T47D (cell line): ENCODE measurements at regions not wholly inside any gene's neighbourhood (a gene's known extent, or its start where the extent isn't known, plus 50 kb on each side); places are given as distances from the start of the nearest gene placed in this dataset.
"Not testable (repeated sequence)": the region's sequence is repeated elsewhere in the genome, so short reads cannot be mapped to it uniquely, and the experiment has no call there.

ENCODE experiments used
- DNase-seq, 2 experiments: peaks; one replicate each; pipeline versions ENCODE4 v3.0.0 to v3.0.0-alpha.2; 2011 to 2012; ENCODE audit warnings: low read depth in 1 of 2, low spot score in 1 of 2
- JUND ChIP-seq: IDR thresholded peaks from 2 replicates; pipeline ENCODE4 v1.6.1; 2012; ENCODE audit warnings: low read depth
- in situ Hi-C: cut with HindIII; loops from 2 replicates; pipeline ENCODE4 v1.10.0; 2016; ENCODE audit warnings: low sequenced_read_pairs, low pct_unique_long_range_greater_than_20kb

DNA sequence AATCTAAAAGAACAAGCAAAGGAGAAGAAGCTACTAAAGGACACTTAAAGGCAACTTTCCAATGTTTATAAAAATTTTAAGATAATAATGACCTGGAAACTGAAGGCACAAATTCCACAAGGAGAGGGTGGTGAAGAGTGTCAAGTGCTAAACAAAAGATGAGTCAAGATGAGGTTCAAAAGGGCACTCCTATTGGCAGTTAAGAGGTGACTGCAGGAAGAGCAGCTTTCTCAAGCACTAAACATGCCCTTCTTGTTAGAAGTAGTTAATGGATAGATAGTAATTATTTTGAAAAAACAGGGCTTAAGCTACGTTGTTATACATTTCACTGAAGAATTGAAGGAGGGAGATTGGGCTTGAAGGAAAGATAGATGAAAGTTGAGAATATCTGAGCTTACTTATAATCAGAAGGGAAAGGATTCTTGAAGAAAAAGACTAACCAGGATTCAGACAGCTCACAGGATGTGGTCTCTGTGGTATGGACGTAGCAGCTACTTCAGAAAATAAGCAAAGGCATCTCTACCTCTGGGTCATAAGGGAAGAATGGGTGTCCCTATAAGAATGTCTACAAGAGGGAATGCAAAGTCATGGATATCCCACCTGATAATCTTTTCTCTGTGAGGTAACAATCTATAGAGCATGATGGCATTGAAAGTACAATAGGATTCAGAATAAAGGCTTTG, 454.7 kb upstream of the SLC39A10 start:
- TF ChIP-seq JUND: no peak
- in situ Hi-C loops: no loop called here
- no peak for DNase-seq

DNA sequence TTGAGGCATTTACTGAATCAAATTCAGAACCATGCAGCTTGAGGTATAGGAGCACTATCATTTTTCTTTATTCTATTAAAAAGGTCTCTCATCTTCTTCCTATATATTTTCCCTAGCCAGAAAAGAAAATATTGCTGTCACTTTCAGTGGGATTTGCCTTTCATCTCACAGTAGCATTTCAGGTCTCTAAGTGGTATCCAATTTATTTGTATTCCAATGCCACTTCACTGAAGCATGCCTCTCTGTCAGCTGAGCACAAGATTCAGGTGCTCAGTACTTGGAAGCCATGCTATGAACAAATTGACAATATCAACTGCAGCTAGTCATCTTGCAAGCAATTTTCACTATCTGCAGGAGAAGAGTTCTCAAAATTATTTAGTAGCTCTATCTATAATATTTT, 457.2 kb upstream of the SLC39A10 start:
- TF ChIP-seq JUND: no peak
- DNase-seq: no peak
- in situ Hi-C loops: no loop called here

DNA sequence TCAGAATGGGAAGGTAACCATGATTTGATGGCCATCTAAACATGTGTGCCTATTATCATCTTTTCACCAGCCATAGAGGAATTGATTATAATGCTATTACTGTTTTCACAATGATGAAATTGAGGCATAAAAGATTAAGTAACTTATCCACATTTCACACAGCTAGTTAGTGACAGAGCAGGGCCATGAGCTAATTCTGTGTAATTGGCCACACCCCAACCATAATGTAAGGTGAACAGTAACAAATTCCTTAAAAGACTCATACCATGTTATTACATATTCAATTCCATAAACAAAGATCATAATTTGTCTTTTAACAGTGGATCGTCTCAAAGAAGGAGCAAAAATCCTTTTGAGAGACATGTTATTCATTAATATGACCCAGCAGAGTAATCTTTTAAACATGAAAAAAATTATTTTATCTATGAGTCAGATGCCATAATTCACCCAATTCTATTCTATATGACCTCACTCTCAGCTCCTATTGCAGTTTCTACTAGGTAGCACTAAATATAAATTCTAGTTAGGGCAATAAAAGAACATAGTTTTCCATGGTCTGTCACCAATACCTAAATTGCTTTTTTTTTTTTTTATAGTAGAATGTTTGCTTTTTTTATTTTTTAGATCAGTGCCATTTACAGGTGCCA, 475.8 kb upstream of the SLC39A10 start:
- TF ChIP-seq JUND: no peak
- in situ Hi-C loops: no loop called here
- no peak for DNase-seq

DNA sequence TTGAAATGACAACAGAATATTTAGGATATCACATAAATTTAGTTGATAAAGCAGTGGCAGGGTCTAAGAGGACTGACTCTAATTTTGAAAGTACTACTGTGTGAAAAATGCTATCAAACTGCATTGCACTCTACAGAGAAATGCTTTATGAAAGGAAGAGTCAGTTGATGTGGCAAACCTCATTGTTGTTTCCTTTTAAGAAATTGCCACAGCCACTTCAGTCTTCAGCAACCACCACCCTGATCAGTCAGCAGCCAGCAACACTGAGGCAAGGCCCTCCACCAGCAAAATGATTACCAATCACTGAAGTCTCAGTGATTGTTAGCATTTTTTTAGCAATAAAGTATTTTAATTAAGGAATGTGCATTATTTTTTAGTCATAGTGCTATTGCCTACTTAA, 488.7 kb upstream of the SLC39A10 start:
- in situ Hi-C loops: no loop called here
- TF ChIP-seq JUND: no peak
- DNase-seq: no peak

DNA sequence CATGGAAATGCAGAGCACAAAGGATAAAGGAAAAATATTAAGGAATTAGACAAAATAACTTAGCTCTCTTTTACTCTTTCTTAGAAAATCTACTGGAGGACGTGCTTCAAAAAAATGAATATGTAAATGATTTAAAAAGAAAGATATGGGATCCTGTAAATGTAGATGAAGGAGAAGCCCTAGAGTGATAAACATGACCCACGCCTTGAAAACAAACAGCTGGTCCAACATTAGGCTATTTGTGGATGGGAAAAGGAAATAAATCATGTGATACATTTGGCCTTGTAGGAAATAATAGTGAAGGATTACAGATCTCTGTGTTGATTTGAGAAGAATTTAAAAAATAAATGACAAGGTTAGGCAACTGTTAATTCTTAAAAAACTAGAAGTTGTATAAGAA, 492.1 kb upstream of the SLC39A10 start:
- no peak for DNase-seq
- no peak for TF ChIP-seq JUND
- in situ Hi-C loops: no loop called here

DNA sequence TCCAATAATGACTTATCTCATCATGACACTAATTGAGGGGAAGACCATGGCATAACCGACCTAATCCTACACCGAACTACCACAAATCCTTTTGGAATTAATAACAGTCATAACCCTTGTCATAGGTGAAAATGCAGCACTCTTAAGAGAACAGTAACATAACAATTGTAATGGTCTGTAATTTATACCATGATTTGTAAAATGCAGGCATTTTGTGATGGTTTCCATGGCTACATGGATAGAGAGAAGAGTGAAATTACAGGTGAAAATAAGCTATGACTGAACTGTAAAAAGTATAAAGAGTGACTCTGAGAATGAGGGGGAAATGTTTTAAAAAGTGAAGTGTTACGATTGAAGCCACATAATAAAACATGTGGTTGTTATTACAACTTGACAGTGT, 494.1 kb upstream of the SLC39A10 start:
- in situ Hi-C loops: no loop called here
- TF ChIP-seq JUND: no peak

DNA sequence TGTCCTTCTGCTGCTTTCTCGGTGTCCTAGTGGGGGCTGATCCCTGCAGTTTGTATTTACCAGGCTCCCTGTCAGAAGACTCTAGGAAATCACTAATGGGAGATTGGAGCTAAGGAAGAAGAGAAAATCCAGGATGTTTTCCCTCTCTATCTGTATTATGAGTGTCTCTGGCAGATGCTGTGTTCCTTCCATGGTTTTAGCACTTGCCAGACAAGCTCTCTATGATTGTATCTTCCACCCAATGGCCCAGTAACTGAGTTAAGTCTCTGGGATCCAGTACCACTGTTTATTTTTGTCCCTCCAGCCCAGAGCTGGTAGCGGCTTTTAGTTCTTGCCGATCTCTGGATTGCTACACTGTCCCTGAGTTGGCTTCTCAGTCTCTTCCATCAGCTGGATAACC, 494.8 kb upstream of the SLC39A10 start:
- DNase-seq: no peak
- in situ Hi-C loops: no loop called here
- no peak for TF ChIP-seq JUND

More for the DNA sequence above, 494.1 kb upstream of the SLC39A10 start:
- no peak for DNase-seq

DNA sequence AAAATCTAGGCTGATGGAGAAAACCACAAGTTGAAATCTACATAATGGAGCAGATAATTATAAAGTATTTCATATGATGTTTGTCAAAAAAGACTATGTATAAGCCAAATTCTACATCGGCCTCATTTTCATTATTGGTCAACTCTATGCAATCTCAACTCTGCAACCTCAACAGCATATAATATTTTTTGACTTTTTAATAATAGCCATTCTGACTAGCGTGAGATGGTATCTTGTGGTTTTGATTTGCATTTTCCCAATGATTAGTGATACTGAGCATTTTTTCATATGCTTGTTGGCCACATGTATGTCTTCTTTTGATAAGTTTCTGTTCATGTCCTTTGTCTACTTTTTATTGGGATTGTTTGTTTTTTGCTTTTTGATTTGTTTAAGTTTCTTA, 496.1 kb upstream of the SLC39A10 start:
- TF ChIP-seq JUND: no peak
- in situ Hi-C loops: no loop called here
- DNase-seq: no peak

DNA sequence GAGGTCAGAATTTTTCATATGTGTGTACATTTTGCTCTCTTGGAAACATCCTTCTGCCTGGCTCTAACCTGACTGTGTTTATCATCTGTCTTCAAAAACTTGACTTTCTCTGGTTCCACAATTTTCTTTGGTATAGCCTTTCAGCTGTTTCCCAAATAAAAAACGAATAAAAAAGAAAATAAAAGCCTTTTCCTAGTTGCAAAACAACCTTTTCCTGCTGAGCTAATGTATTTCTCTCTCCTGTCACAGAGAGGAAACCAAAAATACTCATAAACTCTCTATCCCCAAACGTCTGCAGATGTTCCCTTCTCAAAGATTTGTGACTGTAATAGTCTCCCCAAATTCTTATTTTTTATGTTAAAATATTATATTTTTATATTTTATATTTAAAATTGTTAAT, 505.3 kb upstream of the SLC39A10 start:
- in situ Hi-C loops: no loop called here
- no peak for TF ChIP-seq JUND
- DNase-seq: no peak

DNA sequence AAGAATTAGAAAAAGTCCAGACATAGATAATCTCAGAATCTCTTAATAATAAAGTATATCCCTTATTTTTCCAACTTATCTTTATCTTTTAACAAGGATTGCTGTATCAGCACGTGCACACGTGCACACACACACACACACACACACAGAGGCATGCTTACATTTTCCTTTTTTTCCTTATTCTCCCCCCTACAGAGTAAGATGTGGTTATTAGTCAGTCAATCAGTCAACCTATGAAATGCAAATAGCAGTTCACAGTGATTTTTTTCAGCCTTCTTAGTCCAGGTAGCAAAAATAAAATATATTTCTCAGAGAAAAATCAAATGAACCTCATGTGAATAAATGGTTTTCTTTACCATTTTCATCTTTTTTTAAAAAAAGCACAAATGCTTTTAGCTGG, 506.2 kb upstream of the SLC39A10 start:
- in situ Hi-C loops: no loop called here
- no peak for TF ChIP-seq JUND
- no peak for DNase-seq

DNA sequence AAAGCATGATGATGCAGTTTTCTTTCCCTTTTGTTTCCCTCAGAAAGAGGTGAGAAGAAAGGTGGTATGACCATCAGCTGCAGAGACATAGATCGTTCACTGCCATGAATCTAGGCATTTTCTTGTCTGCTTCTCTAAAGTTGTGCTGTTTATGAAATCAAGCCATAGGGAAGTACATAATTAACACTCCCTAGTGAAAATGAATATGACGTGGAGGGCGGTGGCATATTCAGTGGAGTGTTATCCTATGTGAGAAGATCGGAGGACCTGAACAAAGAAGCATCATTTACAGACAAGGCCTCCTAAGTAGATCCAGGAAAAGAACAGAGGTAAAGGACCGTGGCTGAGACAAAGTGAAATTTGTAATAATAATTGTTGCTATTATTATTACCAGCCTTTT, 509.0 kb upstream of the SLC39A10 start:
- no peak for TF ChIP-seq JUND
- in situ Hi-C loops: no loop called here
- no peak for DNase-seq

DNA sequence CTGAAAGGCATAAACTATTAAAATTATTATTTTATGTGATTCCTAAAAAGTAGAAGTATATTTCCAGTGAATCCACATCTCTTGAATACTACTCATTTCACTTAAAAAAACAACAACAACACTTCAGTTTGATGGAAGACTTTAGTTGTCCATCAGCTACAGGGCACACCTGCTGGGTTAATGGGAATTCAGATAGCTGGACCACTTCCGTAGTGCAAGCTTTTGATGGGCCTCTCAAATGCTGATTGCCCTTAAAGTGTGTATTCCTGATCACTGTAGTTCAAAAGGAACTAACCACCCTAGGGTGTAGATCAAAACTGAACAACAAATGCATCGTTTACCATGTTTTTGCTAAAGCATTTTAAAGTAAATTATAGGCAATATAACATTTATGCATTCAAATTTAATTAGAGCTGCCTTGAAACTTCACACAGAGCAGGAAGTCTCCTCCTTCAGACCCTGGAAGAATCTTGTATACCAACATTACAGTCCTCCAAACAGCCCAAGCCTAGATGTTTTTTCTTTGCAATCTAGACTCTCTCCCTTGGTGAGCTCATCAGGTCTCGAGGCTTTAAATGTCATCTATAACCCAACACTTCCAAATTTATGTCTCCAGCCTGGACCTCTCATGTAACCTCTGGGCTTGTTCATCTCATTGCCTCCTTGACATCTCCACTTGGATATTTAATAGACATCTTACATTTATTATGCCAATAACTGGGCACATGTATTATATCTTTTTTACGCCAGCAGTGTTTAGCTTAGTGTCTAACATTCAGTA, 510.1 kb upstream of the SLC39A10 start:
- in situ Hi-C loops: no loop called here
- no peak for TF ChIP-seq JUND
- no peak for DNase-seq

DNA sequence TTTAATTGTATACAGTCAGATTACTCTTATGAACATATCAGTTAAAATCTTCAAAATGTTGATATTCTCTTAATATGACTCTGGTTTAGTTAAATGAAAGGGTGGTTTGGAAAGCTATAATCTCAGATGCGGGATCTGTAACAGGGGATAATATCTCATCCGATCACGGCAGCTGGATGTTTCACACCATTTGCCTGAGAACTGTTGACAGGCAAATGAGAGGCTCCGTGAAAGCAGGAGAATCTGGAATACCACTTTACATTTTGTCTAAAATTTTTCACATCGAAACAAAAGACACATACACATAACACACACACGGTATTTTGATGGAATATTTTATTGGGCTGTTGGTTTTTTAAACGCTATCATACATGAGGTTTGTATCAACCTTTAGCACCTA, 518.6 kb upstream of the SLC39A10 start:
- in situ Hi-C loops: no loop called here
- no peak for DNase-seq
- no peak for TF ChIP-seq JUND

DNA sequence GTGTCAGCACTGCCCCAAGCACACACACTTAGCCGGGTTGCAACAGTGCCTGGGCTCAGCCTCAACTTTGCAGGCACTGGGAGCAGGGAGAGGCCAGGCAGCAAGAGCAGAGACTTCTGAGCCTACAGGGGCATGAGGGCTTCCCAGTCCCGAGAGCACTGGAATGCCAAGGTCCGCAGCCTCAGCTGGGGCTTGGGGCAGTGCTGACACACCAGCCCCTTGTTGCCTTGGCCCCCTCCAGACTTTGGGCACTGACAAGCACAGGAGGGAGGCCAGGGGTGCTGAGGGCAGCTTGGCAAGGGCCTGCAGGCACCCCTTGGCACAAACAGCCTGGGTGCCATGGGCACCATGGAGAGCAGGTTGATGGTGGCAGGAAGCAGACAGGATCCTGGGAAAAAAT, 531.1 kb upstream of the SLC39A10 start:
- in situ Hi-C loops, DNase-seq: not testable (repeated sequence)
